WTC11 (cell line): ENCODE measurements at regions not wholly inside any gene's neighbourhood (a gene's known extent, or its start where the extent isn't known, plus 50 kb on each side); places are given as distances from the start of the nearest gene placed in this dataset.
"Not testable (repeated sequence)": the region's sequence is repeated elsewhere in the genome, so short reads cannot be mapped to it uniquely, and the experiment has no call there.

Source experiments
- CBFB ChIP-seq: sonication (generic); formaldehyde crosslinking; IDR thresholded peaks from 2 replicates; pipeline ENCODE4 v1.8.1; 2022; ENCODE audit warnings: mild to moderate bottlenecking, low read depth, missing genetic modification reagents
- ESRRA ChIP-seq: sonication (generic); formaldehyde crosslinking; IDR thresholded peaks from 2 replicates; pipeline ENCODE4 v1.8.1; 2022; ENCODE audit warnings: mild to moderate bottlenecking, missing genetic modification reagents, borderline replicate concordance
- NFYB ChIP-seq: sonication (generic); formaldehyde crosslinking; conservative IDR thresholded peaks from 2 replicates; pipeline ENCODE4 v1.8.0; 2022; ENCODE audit warnings: low read depth, missing genetic modification reagents
- ZNF138 ChIP-seq: sonication (generic); formaldehyde crosslinking; conservative IDR thresholded peaks from 2 replicates; pipeline ENCODE4 v1.8.1; 2022; ENCODE audit warnings: mild to moderate bottlenecking, moderate library complexity, missing genetic modification reagents
- ZNF317 ChIP-seq: sonication (generic); formaldehyde crosslinking; IDR thresholded peaks from 2 replicates; pipeline ENCODE4 v1.8.1; 2023; ENCODE audit warnings: low read depth, mild to moderate bottlenecking, moderate library complexity, missing genetic modification reagents, borderline replicate concordance
- TF ChIP-seq, protein P1 (sequence below): sonication (generic); formaldehyde crosslinking; IDR thresholded peaks from 2 replicates; pipeline ENCODE4 v1.8.0; 2022; ENCODE audit warnings: mild to moderate bottlenecking, missing genetic modification reagents
- TF ChIP-seq, protein P2 (sequence below): fragments of 200-600 bp; IDR thresholded peaks from 2 replicates; pipeline ENCODE4 v1.8.0; 2022; ENCODE audit warnings: antibody characterized with exemption
- TF ChIP-seq, protein P3 (sequence below): sonication (generic); formaldehyde crosslinking; IDR thresholded peaks from 2 replicates; pipeline ENCODE4 v1.8.1; 2022; ENCODE audit warnings: mild to moderate bottlenecking, moderate library complexity, missing genetic modification reagents
- TF ChIP-seq, protein P4 (sequence below): sonication (generic); formaldehyde crosslinking; IDR thresholded peaks from 2 replicates; pipeline ENCODE4 v1.8.0; 2022; ENCODE audit warnings: mild to moderate bottlenecking, missing genetic modification reagents

DNA sequence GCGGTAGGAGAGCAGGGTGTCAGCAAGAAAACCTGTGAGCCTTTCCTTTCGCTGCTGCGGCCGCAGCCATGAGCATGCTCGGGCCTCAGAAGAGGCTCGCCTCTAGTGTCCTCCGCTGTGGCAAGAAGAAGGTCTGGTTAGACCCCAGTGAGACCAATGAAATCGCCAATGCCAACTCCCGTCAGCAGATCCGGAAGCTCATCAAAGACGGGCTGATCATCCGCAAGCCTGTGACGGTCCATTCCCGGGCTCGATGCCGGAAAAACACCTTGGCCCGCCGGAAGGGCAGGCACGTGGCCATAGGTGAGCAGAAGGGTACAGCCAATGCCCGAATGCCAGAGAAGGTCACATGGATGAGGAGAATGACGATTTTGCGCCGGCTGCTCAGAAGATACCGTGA is 57.8 kb upstream of the N4BP3 start:
- TF ChIP-seq, protein P1, sequence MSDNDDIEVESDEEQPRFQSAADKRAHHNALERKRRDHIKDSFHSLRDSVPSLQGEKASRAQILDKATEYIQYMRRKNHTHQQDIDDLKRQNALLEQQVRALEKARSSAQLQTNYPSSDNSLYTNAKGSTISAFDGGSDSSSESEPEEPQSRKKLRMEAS = not testable (repeated sequence)
- TF ChIP-seq, protein P2, sequence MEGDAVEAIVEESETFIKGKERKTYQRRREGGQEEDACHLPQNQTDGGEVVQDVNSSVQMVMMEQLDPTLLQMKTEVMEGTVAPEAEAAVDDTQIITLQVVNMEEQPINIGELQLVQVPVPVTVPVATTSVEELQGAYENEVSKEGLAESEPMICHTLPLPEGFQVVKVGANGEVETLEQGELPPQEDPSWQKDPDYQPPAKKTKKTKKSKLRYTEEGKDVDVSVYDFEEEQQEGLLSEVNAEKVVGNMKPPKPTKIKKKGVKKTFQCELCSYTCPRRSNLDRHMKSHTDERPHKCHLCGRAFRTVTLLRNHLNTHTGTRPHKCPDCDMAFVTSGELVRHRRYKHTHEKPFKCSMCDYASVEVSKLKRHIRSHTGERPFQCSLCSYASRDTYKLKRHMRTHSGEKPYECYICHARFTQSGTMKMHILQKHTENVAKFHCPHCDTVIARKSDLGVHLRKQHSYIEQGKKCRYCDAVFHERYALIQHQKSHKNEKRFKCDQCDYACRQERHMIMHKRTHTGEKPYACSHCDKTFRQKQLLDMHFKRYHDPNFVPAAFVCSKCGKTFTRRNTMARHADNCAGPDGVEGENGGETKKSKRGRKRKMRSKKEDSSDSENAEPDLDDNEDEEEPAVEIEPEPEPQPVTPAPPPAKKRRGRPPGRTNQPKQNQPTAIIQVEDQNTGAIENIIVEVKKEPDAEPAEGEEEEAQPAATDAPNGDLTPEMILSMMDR = not testable (repeated sequence)
- TF ChIP-seq, protein P3, sequence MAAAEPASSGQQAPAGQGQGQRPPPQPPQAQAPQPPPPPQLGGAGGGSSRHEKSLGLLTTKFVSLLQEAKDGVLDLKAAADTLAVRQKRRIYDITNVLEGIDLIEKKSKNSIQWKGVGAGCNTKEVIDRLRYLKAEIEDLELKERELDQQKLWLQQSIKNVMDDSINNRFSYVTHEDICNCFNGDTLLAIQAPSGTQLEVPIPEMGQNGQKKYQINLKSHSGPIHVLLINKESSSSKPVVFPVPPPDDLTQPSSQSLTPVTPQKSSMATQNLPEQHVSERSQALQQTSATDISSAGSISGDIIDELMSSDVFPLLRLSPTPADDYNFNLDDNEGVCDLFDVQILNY (CRISPR knock-in tag) = not testable (repeated sequence)
- TF ChIP-seq CBFB (CRISPR knock-in tag); NFYB (CRISPR knock-in tag); ESRRA; ZNF317 (CRISPR knock-in tag); ZNF138: not testable (repeated sequence)
- TF ChIP-seq, protein P4, sequence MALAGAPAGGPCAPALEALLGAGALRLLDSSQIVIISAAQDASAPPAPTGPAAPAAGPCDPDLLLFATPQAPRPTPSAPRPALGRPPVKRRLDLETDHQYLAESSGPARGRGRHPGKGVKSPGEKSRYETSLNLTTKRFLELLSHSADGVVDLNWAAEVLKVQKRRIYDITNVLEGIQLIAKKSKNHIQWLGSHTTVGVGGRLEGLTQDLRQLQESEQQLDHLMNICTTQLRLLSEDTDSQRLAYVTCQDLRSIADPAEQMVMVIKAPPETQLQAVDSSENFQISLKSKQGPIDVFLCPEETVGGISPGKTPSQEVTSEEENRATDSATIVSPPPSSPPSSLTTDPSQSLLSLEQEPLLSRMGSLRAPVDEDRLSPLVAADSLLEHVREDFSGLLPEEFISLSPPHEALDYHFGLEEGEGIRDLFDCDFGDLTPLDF (CRISPR knock-in tag) = not testable (repeated sequence)
